Effector CD4-positive, alpha-beta T cell (primary cell): ENCODE measurements at regions not wholly inside any gene's neighbourhood (a gene's known extent, or its start where the extent isn't known, plus 50 kb on each side); places are given as distances from the start of the nearest gene placed in this dataset.
"Not testable (repeated sequence)": the region's sequence is repeated elsewhere in the genome, so short reads cannot be mapped to it uniquely, and the experiment has no call there.

Experiments used
- DNase-seq: peaks from one replicate; pipeline ENCODE4 v3.0.0-alpha.2; 2020

GRCh38 chr3:107470496-107470895 lies 52.3 kb upstream of the BBX start:
- not testable (repeated sequence) for DNase-seq
